Astrocyte (in vitro differentiated cells and primary cell): ENCODE measurements at regions not wholly inside any gene's neighbourhood (a gene's known extent, or its start where the extent isn't known, plus 50 kb on each side); places are given as distances from the start of the nearest gene placed in this dataset.

Experiments
- DNase-seq: peaks from one replicate; pipeline ENCODE4 v3.0.0-alpha.2; 2010; ENCODE audit warnings: low read depth
- FAIRE-seq: peaks from 2 replicates; lab custom pipeline; 2011; peaks lifted over from hg19 to GRCh38; lab: Jason Lieb, UNC
- H2AFZ ChIP-seq: 2 replicates; pipeline ENCODE4 v1.6.0; 2012; ENCODE audit warnings: low read depth, low read length, inconsistent platforms
- H3K27ac ChIP-seq: 2 replicates; pipeline ENCODE4 v1.5.1; 2011; ENCODE audit warnings: low read depth, low read length, inconsistent platforms
- H3K27me3 ChIP-seq: 2 replicates; pipeline ENCODE4 v1.6.0; 2011; ENCODE audit warnings: low read length, inconsistent platforms; ENCODE audit not compliant: insufficient read depth
- H3K36me3 ChIP-seq: 2 replicates; pipeline ENCODE4 v1.5.1; 2011; ENCODE audit warnings: low read length, inconsistent platforms; ENCODE audit not compliant: insufficient read depth
- H3K4me1 ChIP-seq: 2 replicates; pipeline ENCODE4 v1.5.1; 2011; ENCODE audit warnings: low read length, inconsistent platforms; ENCODE audit not compliant: insufficient read depth
- H3K4me2 ChIP-seq: 2 replicates; pipeline ENCODE4 v1.6.0; 2012; ENCODE audit warnings: low read length, inconsistent platforms
- H3K4me3 ChIP-seq: 2 replicates; pipeline ENCODE4 v1.5.1; 2011; ENCODE audit warnings: low read depth, mild to moderate bottlenecking, low read length, inconsistent platforms; ENCODE audit not compliant: insufficient read depth
- H3K79me2 ChIP-seq: 2 replicates; pipeline ENCODE4 v1.6.0; 2012; ENCODE audit warnings: mild to moderate bottlenecking, low read length, inconsistent platforms; ENCODE audit not compliant: insufficient read depth
- H3K9ac ChIP-seq: 2 replicates; pipeline ENCODE4 v1.6.0; 2012; ENCODE audit warnings: mild to moderate bottlenecking, low read length, inconsistent platforms
- H3K9me3 ChIP-seq: 2 replicates; pipeline ENCODE4 v1.5.1; 2012; ENCODE audit warnings: low read depth, mild to moderate bottlenecking, low read length, inconsistent platforms; ENCODE audit not compliant: insufficient read depth
- H4K20me1 ChIP-seq: 2 replicates; pipeline ENCODE4 v1.6.0; 2012; ENCODE audit warnings: low read length, inconsistent platforms; ENCODE audit not compliant: insufficient read depth
- H3K27ac Mint-ChIP-seq: one replicate; pipeline ENCODE4 v1.8.0; 2021; ENCODE audit warnings: mild to moderate bottlenecking, mixed read lengths; ENCODE audit not compliant: unreplicated experiment
- H3K27me3 Mint-ChIP-seq: one replicate; pipeline ENCODE4 v1.8.0; 2021; ENCODE audit warnings: low read depth, mixed read lengths; ENCODE audit not compliant: unreplicated experiment
- H3K36me3 Mint-ChIP-seq: one replicate; pipeline ENCODE4 v1.8.0; 2021; ENCODE audit warnings: low read depth, mixed read lengths; ENCODE audit not compliant: unreplicated experiment
- H3K4me1 Mint-ChIP-seq: one replicate; pipeline ENCODE4 v1.8.0; 2021; ENCODE audit warnings: low read depth, mixed read lengths; ENCODE audit not compliant: unreplicated experiment
- H3K4me3 Mint-ChIP-seq: one replicate; pipeline ENCODE4 v1.8.0; 2021; ENCODE audit warnings: mild to moderate bottlenecking, moderate library complexity, mixed read lengths; ENCODE audit not compliant: unreplicated experiment
- H3K9me3 Mint-ChIP-seq: one replicate; pipeline ENCODE4 v1.8.0; 2021; ENCODE audit warnings: mild to moderate bottlenecking, mixed read lengths; ENCODE audit not compliant: unreplicated experiment
- EZH2 ChIP-seq: IDR thresholded peaks from 2 replicates; pipeline ENCODE4 v1.6.1; 2012; ENCODE audit warnings: mild to moderate bottlenecking, low read length, inconsistent platforms; ENCODE audit not compliant: insufficient read depth
- TF ChIP-seq, protein P1 (sequence below): IDR thresholded peaks from 2 replicates; pipeline ENCODE4 v1.5.1; 2011; ENCODE audit warnings: low read depth, mild to moderate bottlenecking, inconsistent platforms, low read length, moderate library complexity; ENCODE audit not compliant: insufficient read depth

DNA sequence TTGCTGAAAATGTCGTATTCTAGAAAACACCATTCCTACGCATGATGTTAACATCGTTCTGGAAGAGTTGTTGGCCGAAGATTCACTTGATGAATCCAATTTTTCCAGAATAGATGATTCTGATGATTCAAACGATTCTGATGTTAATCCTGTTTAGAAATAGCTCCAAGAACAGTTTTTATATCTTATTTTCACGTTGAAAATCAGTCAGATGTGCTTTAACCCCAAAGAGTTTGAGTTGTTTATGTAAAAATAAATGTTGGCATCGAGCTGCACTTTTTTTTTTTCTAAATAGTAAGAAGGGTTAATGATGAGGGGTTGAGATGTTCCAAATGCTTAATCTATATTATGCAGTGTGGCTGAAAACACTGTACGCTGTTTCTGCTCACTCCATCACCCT lies 99.9 kb upstream of the LINC00305 start:
- H3K27ac Mint-ChIP-seq = no peak overlapping the region
- no peaks in the 10 kb centered on the region for H3K4me1 Mint-ChIP-seq
- no peaks in the 10 kb centered on the region for H3K36me3 Mint-ChIP-seq
- H3K9me3 Mint-ChIP-seq = no peaks in the 10 kb centered on the region
- Histone ChIP-seq H3K27ac (no peak overlapping the region), H3K9ac (no peak overlapping the region), H3K27me3 (no peaks in the 10 kb centered on the region), H2AFZ (no peak overlapping the region), H3K4me1 (no peaks in the 10 kb centered on the region), H3K79me2 (no peaks in the 10 kb centered on the region), H4K20me1 (no peaks in the 10 kb centered on the region), H3K36me3 (no peaks in the 10 kb centered on the region), H3K4me3 (no peak overlapping the region), H3K9me3 (no peaks in the 10 kb centered on the region), H3K4me2 (no peak overlapping the region)
- no peak for FAIRE-seq
- DNase-seq = no peak
- no peaks in the 10 kb centered on the region for H3K27me3 Mint-ChIP-seq
- TF ChIP-seq, protein P1, sequence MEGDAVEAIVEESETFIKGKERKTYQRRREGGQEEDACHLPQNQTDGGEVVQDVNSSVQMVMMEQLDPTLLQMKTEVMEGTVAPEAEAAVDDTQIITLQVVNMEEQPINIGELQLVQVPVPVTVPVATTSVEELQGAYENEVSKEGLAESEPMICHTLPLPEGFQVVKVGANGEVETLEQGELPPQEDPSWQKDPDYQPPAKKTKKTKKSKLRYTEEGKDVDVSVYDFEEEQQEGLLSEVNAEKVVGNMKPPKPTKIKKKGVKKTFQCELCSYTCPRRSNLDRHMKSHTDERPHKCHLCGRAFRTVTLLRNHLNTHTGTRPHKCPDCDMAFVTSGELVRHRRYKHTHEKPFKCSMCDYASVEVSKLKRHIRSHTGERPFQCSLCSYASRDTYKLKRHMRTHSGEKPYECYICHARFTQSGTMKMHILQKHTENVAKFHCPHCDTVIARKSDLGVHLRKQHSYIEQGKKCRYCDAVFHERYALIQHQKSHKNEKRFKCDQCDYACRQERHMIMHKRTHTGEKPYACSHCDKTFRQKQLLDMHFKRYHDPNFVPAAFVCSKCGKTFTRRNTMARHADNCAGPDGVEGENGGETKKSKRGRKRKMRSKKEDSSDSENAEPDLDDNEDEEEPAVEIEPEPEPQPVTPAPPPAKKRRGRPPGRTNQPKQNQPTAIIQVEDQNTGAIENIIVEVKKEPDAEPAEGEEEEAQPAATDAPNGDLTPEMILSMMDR = no peak
- no peak for TF ChIP-seq EZH2
- H3K4me3 Mint-ChIP-seq = no peak overlapping the region

DNA sequence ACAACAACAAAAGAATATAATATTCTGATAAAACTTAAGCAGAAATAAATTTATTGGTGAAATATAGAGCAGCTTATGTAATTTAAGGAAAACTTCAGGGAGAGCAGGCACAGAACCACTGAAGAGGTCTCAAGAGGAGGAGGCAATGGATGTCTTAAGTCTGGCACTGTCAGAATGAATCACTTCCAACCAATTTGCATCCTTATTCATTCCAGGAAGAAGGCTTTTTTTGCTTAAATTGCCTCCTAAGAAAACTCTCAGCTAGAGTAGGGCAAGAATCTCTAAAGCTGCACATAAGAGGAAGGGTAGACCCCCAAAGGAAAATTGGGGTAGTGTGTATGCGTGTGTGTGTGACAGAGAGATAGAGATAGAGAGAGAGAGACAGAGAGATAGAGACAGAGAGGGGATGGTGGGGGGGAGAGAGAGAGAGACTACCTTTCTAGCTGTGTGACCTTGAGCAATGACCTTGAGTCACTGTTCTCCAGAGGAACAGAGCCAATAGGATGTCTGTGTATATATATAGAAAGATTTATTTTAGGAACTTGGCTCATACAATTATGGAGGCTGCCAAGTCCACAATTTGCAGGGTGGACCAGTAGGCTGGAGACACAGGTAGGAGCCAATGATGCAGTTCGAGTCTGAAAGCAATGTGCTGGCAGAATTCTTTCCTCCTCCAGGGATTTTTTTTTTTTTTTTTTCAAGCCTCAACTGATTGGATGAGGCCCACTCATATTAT lies 96.4 kb upstream of the LINC00305 start:
- H3K9me3 ChIP-seq = no peaks in the 10 kb centered on the region
- no peaks in the 10 kb centered on the region for H3K27me3 ChIP-seq
- no peaks in the 10 kb centered on the region for H3K4me1 ChIP-seq
- Mint-ChIP-seq H3K36me3 (no peaks in the 10 kb centered on the region), H3K4me1 (peaks cover 2% of the 10 kb centered on the region), H3K9me3 (no peaks in the 10 kb centered on the region), H3K4me3 (no peak overlapping the region), H3K27ac (no peak overlapping the region), H3K27me3 (no peaks in the 10 kb centered on the region)
- no peak overlapping the region for H3K4me3 ChIP-seq
- no peak overlapping the region for H3K4me2 ChIP-seq
- TF ChIP-seq EZH2 = no peak
- TF ChIP-seq, protein P1 = no peak
- no peaks in the 10 kb centered on the region for H4K20me1 ChIP-seq
- no peak overlapping the region for H3K9ac ChIP-seq
- H3K27ac ChIP-seq = no peak overlapping the region
- DNase-seq (no peak), FAIRE-seq (no peak)
- no peaks in the 10 kb centered on the region for H3K79me2 ChIP-seq
- no peaks in the 10 kb centered on the region for H3K36me3 ChIP-seq
- no peak overlapping the region for H2AFZ ChIP-seq

DNA sequence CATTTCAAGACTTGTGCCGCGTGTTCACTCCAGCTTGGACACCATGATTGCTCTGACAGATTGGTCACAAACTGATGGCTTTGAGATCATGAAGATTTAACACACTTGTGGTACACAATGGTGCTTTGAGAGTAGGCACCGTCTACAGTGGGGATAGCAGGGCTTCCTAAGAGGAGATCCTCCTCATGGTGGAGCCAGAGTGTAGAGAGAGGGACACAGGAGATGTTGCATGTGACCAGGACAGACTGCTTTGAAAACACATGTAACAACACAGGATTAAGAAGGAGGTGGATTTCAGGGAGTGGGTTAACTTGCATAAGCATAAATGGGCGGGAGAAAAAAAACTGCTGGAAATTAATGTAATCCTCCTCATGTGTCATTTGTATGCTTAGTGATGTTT lies 95.7 kb upstream of the LINC00305 start:
- no peaks in the 10 kb centered on the region for H3K36me3 ChIP-seq
- no peaks in the 10 kb centered on the region for H3K9me3 Mint-ChIP-seq
- no peak overlapping the region for H2AFZ ChIP-seq
- TF ChIP-seq, protein P1 = no peak
- no peak for TF ChIP-seq EZH2
- DNase-seq = no peak
- H3K79me2 ChIP-seq = no peaks in the 10 kb centered on the region
- no peak overlapping the region for H3K4me3 Mint-ChIP-seq
- no peak for FAIRE-seq
- no peak overlapping the region for H3K9ac ChIP-seq
- H3K4me3 ChIP-seq = no peak overlapping the region
- no peaks in the 10 kb centered on the region for H3K27me3 ChIP-seq
- H3K27ac ChIP-seq = no peak overlapping the region
- H3K4me2 ChIP-seq = no peak overlapping the region
- H4K20me1 ChIP-seq = no peaks in the 10 kb centered on the region
- no peak overlapping the region for H3K27ac Mint-ChIP-seq
- no peaks in the 10 kb centered on the region for H3K9me3 ChIP-seq
- H3K4me1 ChIP-seq = no peaks in the 10 kb centered on the region
- no peaks in the 10 kb centered on the region for H3K36me3 Mint-ChIP-seq
- peaks cover 2% of the 10 kb centered on the region for H3K4me1 Mint-ChIP-seq
- H3K27me3 Mint-ChIP-seq = no peaks in the 10 kb centered on the region
